ENCODE measurements at regions not wholly inside any gene's neighbourhood (a gene's known extent, or its start where the extent isn't known, plus 50 kb on each side); places are given as distances from the start of the nearest gene placed in this dataset.

DNA sequence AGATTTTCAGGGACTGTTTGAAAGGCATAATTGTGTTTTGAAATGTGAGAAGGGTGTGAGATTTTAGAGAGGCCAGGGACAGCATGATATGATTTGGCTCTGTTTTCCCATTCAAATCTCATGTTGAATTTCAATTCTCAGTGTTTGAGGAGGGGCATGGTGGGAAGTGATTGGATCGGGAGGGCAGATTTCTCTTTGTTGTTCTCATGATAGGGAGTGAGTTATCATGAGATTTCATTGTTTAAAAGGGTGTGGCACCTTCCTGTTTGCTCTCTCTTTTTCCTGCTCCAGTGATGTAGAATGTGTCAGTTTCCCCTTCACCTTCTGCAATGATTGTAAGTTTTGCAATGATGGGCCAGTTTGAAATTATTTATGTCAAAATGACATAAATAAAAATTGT, 113.0 kb upstream of the PCDH15 start:
- H3K27ac ChIP-seq (ENCODE audit: low read length): no peak overlapping the region
- H3K4me1 ChIP-seq (ENCODE audit: insufficient read depth, low read length): no peaks in the 10 kb centered on the region
- peaks cover 16% of the 10 kb centered on the region; the same call in 1 of the 2 replicates for H3K9me3 ChIP-seq (ENCODE audit: insufficient read depth, low read depth, low read length)
- H3K9ac ChIP-seq (ENCODE audit: low read depth, low read length): no peak overlapping the region
- no peaks in the 10 kb centered on the region for H3K36me3 ChIP-seq (ENCODE audit: insufficient read depth, low read depth, low read length)
- no peaks in the 10 kb centered on the region for H3K27me3 ChIP-seq (ENCODE audit: insufficient read depth, low read length)
- no peak overlapping the region for H3K4me3 ChIP-seq (ENCODE audit: low read length)

DNA sequence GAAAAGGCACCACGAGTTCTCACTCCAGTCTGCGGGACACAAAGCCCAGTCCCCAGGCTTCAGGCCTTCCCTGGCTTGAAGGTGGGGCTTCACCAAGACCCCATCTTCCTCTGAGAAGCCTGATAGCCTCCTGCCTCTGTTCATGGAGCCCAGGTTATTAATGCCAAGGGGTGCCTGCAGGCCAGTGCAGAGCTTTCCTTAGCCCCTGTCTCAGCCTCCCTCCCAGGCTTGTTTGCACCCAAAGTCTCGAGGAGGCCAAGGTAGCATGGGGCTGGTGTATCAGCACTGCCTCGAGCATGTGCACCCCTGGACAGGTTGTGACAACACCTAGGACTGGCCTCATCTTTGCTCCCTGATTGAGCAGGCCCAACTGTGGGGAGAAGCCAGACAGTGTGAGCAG, 108.1 kb upstream of the PCDH15 start:
- Histone ChIP-seq H3K4me3 (ENCODE audit: low read length) (no peak overlapping the region), H3K27me3 (ENCODE audit: insufficient read depth, low read length) (no peaks in the 10 kb centered on the region), H3K27ac (ENCODE audit: low read length) (no peak overlapping the region), H3K9ac (ENCODE audit: low read depth, low read length) (no peak overlapping the region), H3K4me1 (ENCODE audit: insufficient read depth, low read length) (peaks cover 3% of the 10 kb centered on the region; the same call in 1 of the 2 replicates), H3K9me3 (ENCODE audit: insufficient read depth, low read depth, low read length) (peaks cover 16% of the 10 kb centered on the region; the same call in 1 of the 2 replicates), H3K36me3 (ENCODE audit: insufficient read depth, low read depth, low read length) (no peaks in the 10 kb centered on the region)

DNA sequence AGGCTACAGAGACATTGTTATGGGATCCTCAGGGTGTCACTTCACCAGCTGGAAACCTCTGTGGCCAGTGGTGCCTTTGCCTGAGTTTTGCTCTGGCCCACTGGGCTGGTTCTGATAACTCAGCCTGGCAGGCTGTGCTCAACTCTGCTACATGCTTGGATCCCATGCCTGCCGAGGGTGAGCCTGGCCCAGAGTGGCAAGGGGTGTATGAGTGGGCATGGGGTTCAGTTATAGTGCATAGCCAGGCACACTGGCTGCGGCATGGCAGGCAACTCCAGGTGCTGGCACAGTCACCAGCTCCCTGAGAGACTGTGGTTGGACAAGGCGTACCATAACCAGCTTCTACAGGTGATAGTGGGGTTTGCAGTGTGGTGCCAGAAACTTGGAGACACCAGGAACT, 107.0 kb upstream of the PCDH15 start:
- H3K4me1 ChIP-seq (ENCODE audit: insufficient read depth, low read length): peaks cover 3% of the 10 kb centered on the region; the same call in 1 of the 2 replicates
- no peak overlapping the region for H3K9ac ChIP-seq (ENCODE audit: low read depth, low read length)
- no peak overlapping the region for H3K4me3 ChIP-seq (ENCODE audit: low read length)
- peaks cover 5% of the 10 kb centered on the region; the same call in 1 of the 2 replicates for H3K9me3 ChIP-seq (ENCODE audit: insufficient read depth, low read depth, low read length)
- H3K27me3 ChIP-seq (ENCODE audit: insufficient read depth, low read length): no peaks in the 10 kb centered on the region
- no peak overlapping the region for H3K27ac ChIP-seq (ENCODE audit: low read length)
- no peaks in the 10 kb centered on the region for H3K36me3 ChIP-seq (ENCODE audit: insufficient read depth, low read depth, low read length)

DNA sequence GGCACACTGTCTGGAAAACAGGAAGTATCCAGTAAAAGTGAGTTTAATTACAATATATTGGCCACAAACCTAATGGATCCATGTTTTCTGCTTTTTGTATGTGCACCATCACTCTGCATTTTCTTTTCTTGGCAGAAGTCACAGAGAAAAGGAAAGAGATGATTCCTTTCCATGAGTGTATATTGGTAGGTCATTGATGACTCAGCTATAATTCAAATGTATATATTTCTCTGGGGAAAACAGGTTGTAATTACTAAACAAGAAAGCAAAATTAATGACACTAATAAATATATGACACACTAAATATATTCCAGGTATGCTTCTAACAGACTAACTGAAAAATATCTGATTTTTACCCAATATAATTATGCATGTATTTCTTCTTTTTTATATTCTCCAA, 105.9 kb upstream of the PCDH15 start:
- no peak overlapping the region for H3K4me3 ChIP-seq (ENCODE audit: low read length)
- H3K27ac ChIP-seq (ENCODE audit: low read length): no peak overlapping the region
- peaks cover 9% of the 10 kb centered on the region; the same call in 1 of the 2 replicates for H3K4me1 ChIP-seq (ENCODE audit: insufficient read depth, low read length)
- no peaks in the 10 kb centered on the region for H3K36me3 ChIP-seq (ENCODE audit: insufficient read depth, low read depth, low read length)
- no peaks in the 10 kb centered on the region for H3K9me3 ChIP-seq (ENCODE audit: insufficient read depth, low read depth, low read length)
- H3K9ac ChIP-seq (ENCODE audit: low read depth, low read length): no peak overlapping the region
- H3K27me3 ChIP-seq (ENCODE audit: insufficient read depth, low read length): no peaks in the 10 kb centered on the region

DNA sequence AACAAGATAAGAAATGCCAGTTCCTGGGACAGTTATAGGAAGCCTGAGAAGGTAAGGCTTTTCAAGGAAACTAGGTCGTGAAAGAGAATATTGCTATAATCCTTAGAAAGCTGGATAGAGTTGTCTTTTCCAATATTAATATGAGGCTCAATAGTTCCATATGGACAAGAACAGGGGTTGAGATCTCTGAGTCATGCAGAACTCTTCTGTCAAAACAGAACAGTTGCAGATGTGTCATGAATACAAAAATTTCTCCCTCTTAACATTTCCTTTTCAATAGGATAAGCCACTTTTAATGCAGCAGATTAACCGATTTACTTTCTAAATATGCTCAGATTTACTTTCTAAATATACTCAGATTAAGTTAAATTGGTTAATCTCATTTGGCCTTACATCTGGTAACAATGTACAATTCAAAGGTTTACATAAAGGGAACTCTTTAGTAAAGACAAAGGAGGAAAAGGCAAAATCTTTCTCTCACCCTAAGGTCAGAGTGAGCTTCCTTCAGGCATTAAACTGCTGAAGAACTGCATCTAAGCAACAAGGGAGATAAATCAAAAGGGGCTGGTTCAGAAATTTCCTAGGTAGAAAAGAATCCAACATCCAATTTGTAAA, 104.7 kb upstream of the PCDH15 start:
- H3K9ac ChIP-seq (ENCODE audit: low read depth, low read length): no peak overlapping the region
- H3K36me3 ChIP-seq (ENCODE audit: insufficient read depth, low read depth, low read length): no peaks in the 10 kb centered on the region
- no peaks in the 10 kb centered on the region for H3K27me3 ChIP-seq (ENCODE audit: insufficient read depth, low read length)
- H3K4me3 ChIP-seq (ENCODE audit: low read length): no peak overlapping the region
- H3K9me3 ChIP-seq (ENCODE audit: insufficient read depth, low read depth, low read length): no peaks in the 10 kb centered on the region
- no peak overlapping the region for H3K27ac ChIP-seq (ENCODE audit: low read length)
- peaks cover 9% of the 10 kb centered on the region; the same call in 1 of the 2 replicates for H3K4me1 ChIP-seq (ENCODE audit: insufficient read depth, low read length)

DNA sequence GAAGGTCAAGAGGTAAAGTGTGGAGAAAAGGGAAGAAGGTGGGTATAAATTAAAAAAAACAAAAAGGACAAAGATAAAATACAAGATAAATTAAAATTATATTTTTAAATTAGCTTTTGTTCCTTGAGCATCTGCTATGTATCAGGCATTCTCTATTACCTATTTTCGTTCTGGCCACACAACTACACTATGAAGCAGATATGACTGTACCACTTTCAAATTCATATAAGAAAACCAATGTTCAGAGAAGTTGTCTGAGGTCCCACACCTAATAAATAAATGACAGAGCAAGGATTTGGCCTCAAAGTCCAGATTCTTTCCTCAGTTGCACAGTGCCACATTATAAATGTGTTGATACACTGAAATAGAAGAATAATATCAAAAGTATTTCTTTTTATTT, 103.8 kb upstream of the PCDH15 start:
- Histone ChIP-seq H3K4me3 (ENCODE audit: low read length) (no peak overlapping the region), H3K4me1 (ENCODE audit: insufficient read depth, low read length) (peaks cover 9% of the 10 kb centered on the region; the same call in 1 of the 2 replicates), H3K9ac (ENCODE audit: low read depth, low read length) (no peak overlapping the region), H3K27ac (ENCODE audit: low read length) (no peak overlapping the region), H3K9me3 (ENCODE audit: insufficient read depth, low read depth, low read length) (no peaks in the 10 kb centered on the region), H3K36me3 (ENCODE audit: insufficient read depth, low read depth, low read length) (no peaks in the 10 kb centered on the region), H3K27me3 (ENCODE audit: insufficient read depth, low read length) (no peaks in the 10 kb centered on the region)

DNA sequence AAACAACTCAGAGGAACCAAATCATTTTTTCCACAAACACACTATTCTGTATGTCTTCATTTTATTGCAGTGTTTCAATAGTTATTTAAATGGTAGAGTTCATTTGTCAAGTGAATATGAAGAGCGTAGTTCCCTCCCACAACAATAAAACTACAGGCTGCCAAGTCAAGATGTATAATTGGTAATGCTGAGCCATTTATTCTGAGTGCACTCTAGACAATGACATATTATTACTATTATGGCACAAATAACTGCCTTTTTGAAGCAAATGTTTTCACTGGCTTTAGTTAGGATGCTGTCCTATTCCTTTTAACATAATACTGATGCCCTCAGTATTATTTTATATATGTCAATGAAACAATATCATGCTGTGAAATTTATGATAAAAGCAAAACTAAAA, 102.7 kb upstream of the PCDH15 start:
- no peak overlapping the region for H3K9ac ChIP-seq (ENCODE audit: low read depth, low read length)
- H3K4me3 ChIP-seq (ENCODE audit: low read length): no peak overlapping the region
- H3K27ac ChIP-seq (ENCODE audit: low read length): no peak overlapping the region
- H3K4me1 ChIP-seq (ENCODE audit: insufficient read depth, low read length): peaks cover 9% of the 10 kb centered on the region; the same call in 1 of the 2 replicates
- no peaks in the 10 kb centered on the region for H3K36me3 ChIP-seq (ENCODE audit: insufficient read depth, low read depth, low read length)
- H3K9me3 ChIP-seq (ENCODE audit: insufficient read depth, low read depth, low read length): no peaks in the 10 kb centered on the region
- H3K27me3 ChIP-seq (ENCODE audit: insufficient read depth, low read length): no peaks in the 10 kb centered on the region

DNA sequence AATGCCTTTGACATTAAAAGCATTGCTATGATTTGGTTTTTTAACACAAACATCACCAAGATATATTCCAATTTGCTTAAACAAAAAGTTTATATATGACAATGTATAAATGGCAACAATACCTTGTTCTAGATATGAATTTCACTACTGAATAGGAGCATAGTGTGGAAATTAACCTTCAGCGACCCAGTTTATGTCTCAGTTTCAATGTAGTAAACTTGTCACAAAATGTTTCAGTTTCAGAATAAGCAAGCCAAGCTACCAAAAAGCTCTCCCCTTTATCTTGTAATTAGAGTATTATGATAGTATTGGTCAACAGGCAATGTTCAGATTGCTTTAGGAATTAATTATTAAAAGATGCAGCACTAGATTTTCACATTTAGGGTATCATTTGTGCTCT, 99.6 kb upstream of the PCDH15 start:
- Histone ChIP-seq H3K36me3 (ENCODE audit: insufficient read depth, low read depth, low read length) (no peaks in the 10 kb centered on the region), H3K9me3 (ENCODE audit: insufficient read depth, low read depth, low read length) (no peaks in the 10 kb centered on the region), H3K9ac (ENCODE audit: low read depth, low read length) (no peak overlapping the region), H3K4me1 (ENCODE audit: insufficient read depth, low read length) (peaks cover 6% of the 10 kb centered on the region; the same call in 1 of the 2 replicates), H3K4me3 (ENCODE audit: low read length) (no peak overlapping the region), H3K27me3 (ENCODE audit: insufficient read depth, low read length) (no peaks in the 10 kb centered on the region), H3K27ac (ENCODE audit: low read length) (no peak overlapping the region)

DNA sequence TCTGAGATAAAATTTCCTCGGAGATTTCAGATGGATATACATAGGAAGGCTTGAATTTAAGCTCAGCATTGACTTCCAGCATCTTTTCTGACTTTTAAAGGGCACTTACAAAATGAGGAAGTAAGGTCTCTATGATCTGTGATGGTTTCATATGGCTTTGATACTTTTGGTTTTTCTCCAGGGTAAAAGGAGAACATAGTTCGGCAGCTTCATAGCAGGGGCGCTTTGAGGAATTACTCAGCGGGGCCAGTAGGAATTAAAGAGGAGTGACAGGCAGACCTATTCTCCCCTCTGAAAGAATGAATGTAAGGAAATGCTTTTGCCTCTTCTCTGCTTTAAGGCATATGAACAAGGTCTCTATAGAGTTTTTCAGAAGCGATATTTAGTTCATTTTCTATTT, 80.0 kb upstream of the PCDH15 start:
- Histone ChIP-seq H3K27me3 (ENCODE audit: insufficient read depth, low read length) (no peaks in the 10 kb centered on the region), H3K9ac (ENCODE audit: low read depth, low read length) (no peak overlapping the region), H3K36me3 (ENCODE audit: insufficient read depth, low read depth, low read length) (no peaks in the 10 kb centered on the region), H3K4me1 (ENCODE audit: insufficient read depth, low read length) (no peaks in the 10 kb centered on the region), H3K9me3 (ENCODE audit: insufficient read depth, low read depth, low read length) (no peaks in the 10 kb centered on the region), H3K4me3 (ENCODE audit: low read length) (no peak overlapping the region), H3K27ac (ENCODE audit: low read length) (no peak overlapping the region)

DNA sequence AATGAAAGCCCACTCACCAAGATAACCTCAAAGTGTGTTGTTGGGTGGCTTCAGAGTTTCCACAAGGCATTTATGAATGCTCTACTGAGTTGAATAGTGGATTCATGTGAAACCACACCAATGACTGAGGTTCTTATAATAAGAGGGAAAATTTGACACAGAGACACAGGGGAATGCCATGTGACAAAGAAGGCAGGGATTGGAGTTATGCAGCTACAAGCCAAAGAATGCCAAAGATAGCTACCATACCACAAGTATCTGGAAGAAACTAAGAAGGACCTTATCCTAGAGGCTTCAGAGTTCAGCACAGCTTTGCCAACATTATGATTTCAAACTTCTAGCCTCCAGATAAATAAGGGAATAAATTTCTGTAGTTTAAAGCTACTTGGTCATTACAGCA, 68.0 kb upstream of the PCDH15 start:
- Histone ChIP-seq H3K4me3 (ENCODE audit: low read length) (no peak overlapping the region), H3K27me3 (ENCODE audit: insufficient read depth, low read length) (no peaks in the 10 kb centered on the region), H3K4me1 (ENCODE audit: insufficient read depth, low read length) (no peaks in the 10 kb centered on the region), H3K27ac (ENCODE audit: low read length) (no peak overlapping the region), H3K36me3 (ENCODE audit: insufficient read depth, low read depth, low read length) (no peaks in the 10 kb centered on the region), H3K9ac (ENCODE audit: low read depth, low read length) (no peak overlapping the region), H3K9me3 (ENCODE audit: insufficient read depth, low read depth, low read length) (no peaks in the 10 kb centered on the region)

DNA sequence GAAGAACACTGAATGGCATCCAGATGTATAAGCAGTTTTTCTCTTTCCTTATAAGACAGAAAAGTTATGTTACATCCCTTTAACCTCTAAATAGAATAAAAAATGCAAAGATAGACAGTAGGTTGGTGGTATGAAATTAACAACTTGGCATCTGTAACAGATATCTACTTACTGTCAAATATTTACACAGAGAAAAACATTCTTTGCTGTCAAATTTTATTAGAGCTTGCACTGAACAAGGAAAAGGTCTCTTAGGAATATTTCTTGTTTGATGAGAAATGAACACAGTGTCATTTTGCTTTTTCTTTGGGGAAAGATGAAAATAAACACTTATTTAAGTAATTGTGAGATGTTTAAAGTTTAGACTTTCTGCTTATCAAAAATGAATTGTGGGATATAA, 65.6 kb upstream of the PCDH15 start:
- Histone ChIP-seq H3K4me1 (ENCODE audit: insufficient read depth, low read length) (no peaks in the 10 kb centered on the region), H3K9me3 (ENCODE audit: insufficient read depth, low read depth, low read length) (no peaks in the 10 kb centered on the region), H3K27me3 (ENCODE audit: insufficient read depth, low read length) (no peaks in the 10 kb centered on the region), H3K27ac (ENCODE audit: low read length) (no peak overlapping the region), H3K4me3 (ENCODE audit: low read length) (no peak overlapping the region), H3K9ac (ENCODE audit: low read depth, low read length) (no peak overlapping the region), H3K36me3 (ENCODE audit: insufficient read depth, low read depth, low read length) (no peaks in the 10 kb centered on the region)

DNA sequence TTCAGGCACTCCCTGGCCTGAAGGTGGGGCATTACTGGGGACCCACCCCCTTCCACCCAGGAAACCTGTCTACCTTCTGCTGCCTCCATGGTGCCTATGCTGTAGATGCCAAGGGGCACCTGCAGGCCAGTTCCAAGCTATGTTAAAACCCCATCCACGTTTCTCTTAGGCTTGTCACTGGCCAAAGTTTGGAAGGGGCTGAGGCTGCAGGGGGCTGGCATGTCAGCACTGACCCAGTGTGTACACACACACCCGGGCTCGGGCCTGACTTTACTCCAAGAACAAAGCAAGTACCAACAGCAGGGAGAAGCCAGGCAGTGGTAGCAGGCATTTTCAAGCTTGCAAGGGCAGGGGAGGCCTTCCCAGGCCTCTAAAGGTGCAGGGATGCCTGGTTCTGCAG, 53.8 kb upstream of the PCDH15 start:
- Histone ChIP-seq H3K36me3 (ENCODE audit: insufficient read depth, low read depth, low read length) (no peaks in the 10 kb centered on the region), H3K4me1 (ENCODE audit: insufficient read depth, low read length) (no peaks in the 10 kb centered on the region), H3K9ac (ENCODE audit: low read depth, low read length) (no peak overlapping the region), H3K27me3 (ENCODE audit: insufficient read depth, low read length) (no peaks in the 10 kb centered on the region), H3K4me3 (ENCODE audit: low read length) (no peak overlapping the region), H3K27ac (ENCODE audit: low read length) (no peak overlapping the region), H3K9me3 (ENCODE audit: insufficient read depth, low read depth, low read length) (no peaks in the 10 kb centered on the region)
